Testis (tissue), 2 donors: ENCODE measurements at regions not wholly inside any gene's neighbourhood (a gene's known extent, or its start where the extent isn't known, plus 50 kb on each side); places are given as distances from the start of the nearest gene placed in this dataset.
"Not testable (repeated sequence)": the region's sequence is repeated elsewhere in the genome, so short reads cannot be mapped to it uniquely, and the experiment has no call there.

Source experiments
- DNase-seq: peaks from one replicate; pipeline ENCODE4 v3.0.0-alpha.2; 2019
- H3K27ac ChIP-seq, 2 donors: fragments of 200-600 bp; sonication (generic); one replicate each; pipeline ENCODE4 v1.5.1; 2019
- H3K27me3 ChIP-seq: fragments of 200-600 bp; sonication (generic); one replicate; pipeline ENCODE4 v1.5.1; 2019
- H3K36me3 ChIP-seq: fragments of 200-600 bp; sonication (generic); one replicate; pipeline ENCODE4 v1.5.1; 2017; ENCODE audit warnings: low read depth; ENCODE audit errors: missing control alignments
- H3K4me1 ChIP-seq: fragments of 200-600 bp; sonication (generic); one replicate; pipeline ENCODE4 v1.5.1; 2019
- H3K4me3 ChIP-seq, 2 donors: fragments of 200-600 bp; sonication (generic); one replicate each; pipeline ENCODE4 v1.5.1; 2017 to 2019
- H3K9me3 ChIP-seq: fragments of 200-600 bp; sonication (generic); one replicate; pipeline ENCODE4 v1.5.1; 2017
- POLR2A ChIP-seq: fragments of 450-650 bp; IDR thresholded peaks from one replicate; pipeline ENCODE4 v1.6.1; 2017; ENCODE audit warnings: antibody characterized with exemption, mild to moderate bottlenecking, moderate library complexity
- WGBS, 2 donors: methylation state at CpG; one replicate each; pipeline ENCODE4 v1.1.5; 2018; 5-methylcytosine and 5-hydroxymethylcytosine counted together
- intact Hi-C: fragments of 100-400 bp; cut with DNase I; formaldehyde crosslinking; loops from one replicate; pipeline ENCODE4 v1.15.1; 2023; ENCODE audit warnings: low total_unique reads
- TF ChIP-seq, protein P1 (sequence below), 3 experiments: fragments of 450-650 bp in 2 of 3; fragments of 200-600 bp in 1 of 3; sonication (generic) in 1 of 3; IDR thresholded peaks; one replicate each; pipeline ENCODE4 v1.5.1; 2016 to 2019; ENCODE audit warnings: antibody characterized with exemption in 3 of 3, mild to moderate bottlenecking in 2 of 3, moderate library complexity in 1 of 3

DNA sequence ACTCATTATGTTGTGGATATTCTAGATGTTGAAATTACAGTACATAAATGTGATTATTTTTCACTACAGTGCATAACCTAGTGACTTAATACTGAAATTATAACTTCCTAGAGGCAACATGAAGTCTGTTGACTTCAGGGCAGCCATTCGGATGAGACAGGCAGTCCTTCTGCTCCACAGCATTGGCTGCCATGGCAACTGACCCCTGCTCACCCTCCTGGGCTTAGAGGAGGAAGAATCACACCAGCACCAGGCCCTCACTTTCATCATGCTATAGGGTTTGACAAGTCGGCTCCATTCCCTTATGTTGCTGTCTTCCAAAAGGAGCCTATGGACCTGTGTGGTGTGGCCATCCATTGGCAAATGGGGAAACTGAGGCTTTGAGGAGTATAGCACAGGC, 233.5 kb upstream of the TMEM132C start:
- 67 to 72% methylated on average over 2 of the region's 2 CpGs for WGBS, 2 donors

DNA sequence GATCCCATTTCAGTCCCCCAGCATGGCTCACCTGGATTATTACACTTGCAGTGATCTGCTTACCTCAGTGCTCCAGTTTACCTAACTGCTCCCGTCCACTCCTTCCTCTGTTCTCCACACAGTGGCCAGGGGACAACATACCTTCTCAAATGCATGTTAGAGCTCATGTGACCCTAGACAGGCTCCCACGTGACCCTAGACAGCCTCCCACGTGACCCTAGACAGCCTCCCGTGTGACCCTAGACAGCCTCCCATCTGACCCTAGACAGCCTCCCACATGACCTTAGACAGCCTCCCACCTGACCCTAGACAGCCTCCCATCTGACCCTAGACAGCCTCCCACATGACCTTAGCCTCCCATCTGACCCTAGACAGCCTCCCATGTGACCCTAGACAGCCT, 226.0 kb upstream of the TMEM132C start:
- 90 to 95% methylated on average over 4 of the region's 4 CpGs for WGBS, 2 donors
- Histone ChIP-seq H3K36me3 (no peaks in the 10 kb centered on the region), H3K9me3 (no peaks in the 10 kb centered on the region), H3K4me3 (no peak overlapping the region), H3K4me1 (no peaks in the 10 kb centered on the region), H3K27ac (no peak overlapping the region), H3K27me3 (no peaks in the 10 kb centered on the region)
- no peak for DNase-seq
- TF ChIP-seq, protein P1, sequence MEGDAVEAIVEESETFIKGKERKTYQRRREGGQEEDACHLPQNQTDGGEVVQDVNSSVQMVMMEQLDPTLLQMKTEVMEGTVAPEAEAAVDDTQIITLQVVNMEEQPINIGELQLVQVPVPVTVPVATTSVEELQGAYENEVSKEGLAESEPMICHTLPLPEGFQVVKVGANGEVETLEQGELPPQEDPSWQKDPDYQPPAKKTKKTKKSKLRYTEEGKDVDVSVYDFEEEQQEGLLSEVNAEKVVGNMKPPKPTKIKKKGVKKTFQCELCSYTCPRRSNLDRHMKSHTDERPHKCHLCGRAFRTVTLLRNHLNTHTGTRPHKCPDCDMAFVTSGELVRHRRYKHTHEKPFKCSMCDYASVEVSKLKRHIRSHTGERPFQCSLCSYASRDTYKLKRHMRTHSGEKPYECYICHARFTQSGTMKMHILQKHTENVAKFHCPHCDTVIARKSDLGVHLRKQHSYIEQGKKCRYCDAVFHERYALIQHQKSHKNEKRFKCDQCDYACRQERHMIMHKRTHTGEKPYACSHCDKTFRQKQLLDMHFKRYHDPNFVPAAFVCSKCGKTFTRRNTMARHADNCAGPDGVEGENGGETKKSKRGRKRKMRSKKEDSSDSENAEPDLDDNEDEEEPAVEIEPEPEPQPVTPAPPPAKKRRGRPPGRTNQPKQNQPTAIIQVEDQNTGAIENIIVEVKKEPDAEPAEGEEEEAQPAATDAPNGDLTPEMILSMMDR (IDR thresholded peaks at IDR 0.05), result no peak
- no peak for TF ChIP-seq POLR2A
- intact Hi-C loops, result no loop called here

More for the DNA sequence above, 233.5 kb upstream of the TMEM132C start:
- Histone ChIP-seq H3K4me3 (no peak overlapping the region), H3K4me1 (no peaks in the 10 kb centered on the region), H3K36me3 (no peaks in the 10 kb centered on the region), H3K27me3 (no peaks in the 10 kb centered on the region), H3K27ac (no peak overlapping the region), H3K9me3 (no peaks in the 10 kb centered on the region)
- DNase-seq, result no peak
- intact Hi-C loops, result no loop called here
- TF ChIP-seq, protein P1 (IDR thresholded peaks at IDR 0.05), result no peak
- TF ChIP-seq POLR2A, result no peak

DNA sequence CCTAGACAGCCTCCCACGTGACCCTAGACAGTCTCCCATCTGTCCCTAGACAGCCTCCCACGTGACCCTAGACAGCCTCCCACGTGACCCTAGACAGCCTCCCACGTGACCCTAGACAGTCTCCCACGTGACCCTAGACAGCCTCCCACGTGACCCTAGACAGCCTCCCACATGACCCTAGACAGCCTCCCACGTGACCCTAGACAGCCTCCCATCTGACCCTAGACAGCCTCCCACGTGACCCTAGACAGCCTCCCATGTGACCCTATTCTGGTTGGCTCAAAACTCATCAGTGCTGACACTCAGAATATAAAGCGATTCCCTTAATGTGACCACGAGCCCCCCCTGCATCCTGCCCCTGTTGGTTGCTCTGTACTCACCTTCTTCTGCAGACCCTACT, 224.7 kb upstream of the TMEM132C start:
- intact Hi-C loops, result not testable (repeated sequence)

DNA sequence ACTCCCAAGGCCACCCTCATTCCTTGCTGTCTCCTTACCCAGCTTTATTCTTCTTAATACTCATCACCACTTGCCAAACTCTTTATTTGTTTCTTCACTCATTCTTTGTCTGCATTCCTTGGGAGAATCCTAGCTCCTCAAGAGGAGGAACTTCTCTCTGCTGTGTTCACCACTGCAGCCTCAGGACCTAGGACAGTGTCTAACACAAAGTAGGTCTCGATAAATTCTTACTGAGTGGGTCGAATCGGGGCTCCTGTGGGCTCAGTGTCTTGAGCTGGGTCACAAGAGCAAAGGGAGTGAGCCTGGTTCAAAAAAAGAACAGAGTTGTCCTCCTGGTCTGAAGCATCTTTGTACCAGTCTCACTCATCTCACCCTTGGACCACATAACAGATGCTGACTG, 224.1 kb upstream of the TMEM132C start:
- no peak for TF ChIP-seq POLR2A
- TF ChIP-seq, protein P1 (IDR thresholded peaks at IDR 0.05), result no peak
- WGBS, 2 donors, result 89 to 90% methylated on average over 3 of the region's 3 CpGs
- intact Hi-C loops, result no loop called here

More for the DNA sequence above, 224.7 kb upstream of the TMEM132C start:
- H3K9me3 ChIP-seq, DNase-seq, H3K4me1 ChIP-seq, H3K27me3 ChIP-seq, H3K27ac ChIP-seq, H3K36me3 ChIP-seq, H3K4me3 ChIP-seq: not testable (repeated sequence)
- WGBS, 2 donors, result 84 to 87% methylated on average over 8 to 9 of the region's 10 CpGs

DNA sequence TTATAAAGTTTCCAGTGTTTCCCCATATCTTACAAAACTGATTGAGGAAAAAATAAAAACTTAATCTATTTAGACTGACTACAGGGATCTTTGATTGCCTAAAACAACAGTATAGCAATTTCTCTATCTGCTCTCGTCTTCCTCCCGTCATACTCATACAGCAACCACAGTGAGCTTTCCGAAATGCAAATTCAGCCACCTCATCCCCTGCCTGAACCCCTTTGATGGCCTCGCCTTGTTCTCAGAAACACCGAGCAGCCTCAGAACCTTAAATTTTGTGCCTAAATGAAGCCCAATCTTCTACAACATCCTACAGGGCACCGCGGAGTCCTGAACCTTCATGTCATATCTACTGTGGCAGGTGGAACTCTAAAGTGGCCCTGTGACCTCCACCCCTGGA, 223.7 kb upstream of the TMEM132C start:
- H3K4me3 ChIP-seq, result no peak overlapping the region
- no peak for TF ChIP-seq POLR2A
- TF ChIP-seq, protein P1 (IDR thresholded peaks at IDR 0.05), result no peak
- no peak for DNase-seq
- no peaks in the 10 kb centered on the region for H3K4me1 ChIP-seq
- intact Hi-C loops, result no loop called here
- no peaks in the 10 kb centered on the region for H3K27me3 ChIP-seq
- H3K9me3 ChIP-seq, result no peaks in the 10 kb centered on the region
- H3K36me3 ChIP-seq, result no peaks in the 10 kb centered on the region
- WGBS, 2 donors, result 83 to 86% methylated on average over 7 of the region's 7 CpGs
- no peak overlapping the region for H3K27ac ChIP-seq

More for the DNA sequence above, 224.1 kb upstream of the TMEM132C start:
- Histone ChIP-seq H3K4me3 (no peak overlapping the region), H3K9me3 (no peaks in the 10 kb centered on the region), H3K27me3 (no peaks in the 10 kb centered on the region), H3K27ac (no peak overlapping the region), H3K36me3 (no peaks in the 10 kb centered on the region), H3K4me1 (no peaks in the 10 kb centered on the region)
- DNase-seq, result no peak
